Liver (tissue), 1 donor: ENCODE measurements at regions not wholly inside any gene's neighbourhood (a gene's known extent, or its start where the extent isn't known, plus 50 kb on each side); places are given as distances from the start of the nearest gene placed in this dataset. TPM values are rescaled to one million over a fixed set of nuclear protein-coding genes. Genes with fewer than 3 reads are reported as not detected.

Experiments used
- small RNA-seq: library from RNA; depleted of rRNA; stranded (forward); fragments of <200 nt; gene quantifications from one replicate; pipeline ENCODE3, GENCODE V24; 2014

Small RNA genes in the stretch of these regions (small RNA-seq; reads per million reads assigned to genes)
- gene MIR4255 (not detected), gene RNA5SP43 (not detected), gene RNU6-636P (not detected), gene RPS29P6 (not detected)
